Superior temporal gyrus (tissue), 1 donor: ENCODE measurements at regions not wholly inside any gene's neighbourhood (a gene's known extent, or its start where the extent isn't known, plus 50 kb on each side); places are given as distances from the start of the nearest gene placed in this dataset.

Source experiments
- DNase-seq: peaks from one replicate; pipeline ENCODE4 v3.0.0-alpha.2; 2016; ENCODE audit errors: extremely low spot score

DNA sequence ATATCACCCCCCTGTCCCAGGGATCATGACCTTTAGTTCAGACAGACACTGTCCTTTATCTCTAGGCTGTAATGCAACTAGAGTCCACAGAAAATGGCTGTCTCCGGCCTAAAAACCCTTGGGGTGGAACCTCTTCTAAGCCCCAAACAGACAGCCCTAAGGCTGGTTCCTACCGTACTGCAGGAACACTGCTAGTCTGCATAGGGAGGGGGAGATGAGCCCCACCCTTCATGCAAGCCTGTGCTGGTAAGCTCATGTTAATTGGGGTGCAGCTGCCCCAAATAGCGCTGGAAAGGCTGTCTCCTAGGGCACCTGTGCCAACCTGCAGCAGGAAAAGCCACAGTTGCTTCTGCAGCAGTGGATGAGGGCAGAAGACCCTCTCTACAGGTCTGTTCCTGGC, 252.1 kb upstream of the MDFIC2 start:
- no peak for DNase-seq

GRCh38 chr3:70561796-70562195, 249.4 kb upstream of the MDFIC2 start:
- DNase-seq, result no peak

DNA sequence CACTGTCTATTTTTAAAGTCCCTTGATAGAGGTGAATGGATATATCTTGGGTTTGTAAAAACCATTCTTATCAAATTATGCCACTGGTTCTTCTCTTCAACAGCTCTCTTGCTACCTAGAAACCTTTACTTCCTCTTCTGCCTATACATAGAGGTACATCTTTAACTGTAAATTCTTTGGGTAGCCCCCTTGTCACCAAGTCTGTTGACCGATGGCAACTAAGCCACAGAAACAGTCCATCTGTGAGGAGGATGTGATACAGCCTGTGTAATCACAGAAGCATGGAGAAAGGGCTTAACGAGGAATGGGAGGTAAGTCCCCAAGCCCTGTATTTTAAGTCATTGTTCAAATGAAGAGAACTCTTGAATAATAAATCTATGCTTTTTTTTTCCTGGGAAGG, 246.5 kb upstream of the MDFIC2 start:
- DNase-seq, result no peak

- DNase-seq, result no peak
Observed at GRCh38 chr3:70557976-70558375, 245.5 kb upstream of the MDFIC2 start.

DNA sequence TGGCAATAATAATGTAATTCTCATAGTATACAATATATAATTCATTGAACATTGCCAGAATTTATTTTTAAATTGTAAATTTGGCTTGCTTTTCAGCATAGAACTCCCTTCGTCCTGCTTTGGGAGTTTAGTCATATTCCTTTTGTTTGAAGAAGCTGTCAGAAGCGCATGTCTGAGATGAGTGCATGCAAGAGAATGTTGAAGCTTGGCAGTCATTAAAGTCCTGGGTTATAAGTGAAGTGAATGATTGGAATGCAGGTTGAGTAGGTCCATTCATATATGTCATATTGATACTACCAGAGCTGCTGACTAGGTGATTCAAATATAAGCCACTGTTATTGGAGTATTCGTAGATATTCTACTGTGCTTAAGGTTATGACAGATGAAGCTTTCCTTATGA, 243.6 kb upstream of the MDFIC2 start:
- DNase-seq, result no peak

GRCh38 chr3:70554170-70554569, 241.7 kb upstream of the MDFIC2 start:
- no peak for DNase-seq

DNA sequence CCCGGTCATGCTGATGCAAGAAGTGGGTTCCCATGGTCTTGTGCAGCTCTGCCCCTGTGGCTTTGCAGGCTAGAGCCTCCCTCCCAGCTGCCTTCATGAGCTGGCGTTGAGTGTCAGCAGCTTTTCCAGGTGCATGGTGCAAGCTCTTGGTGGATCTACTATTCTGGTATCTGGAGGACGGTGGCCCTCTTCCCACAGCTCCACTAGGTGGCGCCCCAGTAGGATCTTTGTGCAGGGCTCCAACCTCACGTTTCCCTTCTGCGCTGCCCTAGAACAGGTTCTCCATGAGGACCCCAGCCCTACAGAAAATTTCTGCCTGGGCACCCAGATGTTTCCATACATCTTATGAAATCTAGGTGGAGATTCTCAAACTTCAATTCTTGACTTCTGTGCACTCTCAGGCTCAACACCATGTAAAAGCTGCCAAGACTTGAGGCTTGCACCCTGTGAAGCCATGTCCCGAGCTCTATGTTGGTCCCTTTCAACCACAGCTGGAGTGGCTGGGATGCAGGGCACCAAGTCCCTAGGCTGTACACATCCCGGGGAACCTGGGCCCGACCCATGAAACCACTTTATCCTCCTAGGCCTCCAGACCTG, 238.4 kb upstream of the MDFIC2 start:
- no peak for DNase-seq

DNA sequence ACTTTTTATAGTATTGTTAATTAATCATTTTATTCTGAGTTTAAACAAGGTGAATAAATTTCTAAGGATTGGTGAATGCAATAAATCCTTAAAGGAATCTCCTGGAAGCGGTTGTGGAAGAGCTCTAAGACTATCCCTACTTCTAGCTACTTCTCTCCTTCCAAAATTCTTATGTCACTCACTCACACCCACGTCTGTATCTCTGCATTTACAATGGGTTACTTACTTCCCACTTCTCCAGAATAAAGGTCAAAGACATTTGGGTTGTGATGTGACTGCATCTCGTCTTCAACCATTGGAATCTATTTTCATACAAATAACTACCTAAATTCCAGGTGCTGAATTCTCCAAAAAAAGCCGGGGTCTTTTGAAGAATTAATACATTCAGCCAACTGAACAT, 234.2 kb upstream of the MDFIC2 start:
- no peak for DNase-seq

GRCh38 chr3:70543493-70543892, 231.1 kb upstream of the MDFIC2 start:
- DNase-seq, result no peak

GRCh38 chr3:70539908-70540307, 227.5 kb upstream of the MDFIC2 start:
- no peak for DNase-seq

DNA sequence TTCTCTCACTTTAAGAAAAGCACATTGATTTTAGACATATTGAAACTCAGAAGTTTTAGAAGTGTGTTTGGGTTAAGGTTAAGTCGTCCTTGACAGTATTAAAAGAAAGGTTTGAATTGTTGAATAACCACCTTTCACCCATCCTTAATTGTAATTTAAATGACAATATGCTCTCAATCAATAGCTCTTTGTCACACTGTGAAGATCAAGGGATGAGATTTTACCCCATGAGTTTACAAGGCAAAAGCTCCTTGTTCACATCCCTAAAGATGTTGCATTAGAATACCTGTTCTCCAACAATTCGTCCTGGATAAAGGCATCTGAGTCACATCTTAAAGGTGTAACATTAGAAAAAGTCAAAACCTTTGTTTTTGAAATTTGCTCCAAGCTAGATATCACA, 220.4 kb upstream of the MDFIC2 start:
- no peak for DNase-seq

DNA sequence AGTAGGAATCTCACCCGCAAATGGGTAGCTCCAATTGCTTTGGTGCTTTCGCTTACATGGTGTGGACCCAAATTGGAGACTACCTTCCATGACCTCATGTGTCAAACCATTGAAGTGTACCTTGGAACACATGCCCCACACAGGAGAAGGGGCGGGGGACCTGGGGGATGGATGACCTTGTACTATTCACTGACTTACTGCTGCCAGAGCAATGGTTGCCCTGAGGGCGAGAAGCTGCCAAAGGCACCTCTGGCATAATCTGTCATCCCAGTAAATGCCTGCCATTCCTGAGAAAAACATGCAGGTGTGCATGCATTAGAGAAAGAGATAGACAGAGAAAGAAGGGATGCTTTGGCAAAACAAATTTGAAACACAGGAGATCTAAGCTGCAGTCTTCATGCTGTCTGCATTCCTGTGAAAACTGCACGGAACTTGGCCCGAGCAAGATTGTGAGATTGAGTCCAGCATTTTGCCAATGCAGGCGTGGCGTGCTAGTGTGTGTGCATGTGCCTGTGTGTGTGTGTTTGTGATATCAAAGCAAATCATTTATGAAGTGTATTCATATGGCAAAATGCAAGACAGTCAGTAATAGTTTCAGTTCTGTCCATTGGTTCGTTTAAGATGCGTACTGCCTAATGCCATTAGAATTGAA, 219.5 kb upstream of the MDFIC2 start:
- DNase-seq, result no peak

- peak; percentile 77 for DNase-seq
Observed at GRCh38 chr3:70531063-70531657, 218.7 kb upstream of the MDFIC2 start.

DNA sequence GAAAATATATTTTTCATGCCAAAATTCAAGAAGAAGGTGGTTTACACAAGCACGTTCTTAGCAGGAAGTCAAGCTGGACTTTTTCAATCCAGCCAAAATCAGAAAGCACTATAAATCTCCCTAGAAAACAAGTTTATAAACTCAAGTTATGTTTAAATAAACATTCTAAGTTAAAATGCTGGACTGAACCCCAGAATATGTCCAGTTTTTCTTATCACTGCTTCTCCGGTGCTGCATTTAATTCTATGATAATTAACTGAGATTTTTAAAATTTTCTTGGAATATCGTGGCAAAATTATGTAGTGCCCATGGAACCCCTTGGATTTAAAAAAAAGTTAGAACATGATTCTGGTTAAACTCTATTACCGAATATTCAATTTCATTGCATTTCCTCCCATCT, 218.2 kb upstream of the MDFIC2 start:
- no peak for DNase-seq

DNA sequence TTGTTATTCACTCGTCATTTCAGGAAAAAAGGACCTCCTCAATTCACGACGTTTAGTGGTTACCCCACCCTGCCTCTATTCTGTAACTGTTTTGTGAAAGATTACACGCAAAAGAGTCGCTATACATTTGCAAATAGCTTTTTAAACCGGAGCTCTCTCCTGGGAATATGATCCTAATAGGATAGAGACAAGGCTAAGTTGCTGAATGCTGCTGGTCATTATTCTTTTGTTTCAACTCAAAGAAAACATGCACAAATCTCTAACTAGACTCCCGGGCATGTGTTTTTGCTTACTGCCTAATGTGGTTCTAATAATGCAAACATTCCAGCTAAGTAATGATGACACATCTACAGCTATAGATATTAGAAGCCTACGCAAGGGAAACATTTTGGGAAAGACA, 214.6 kb upstream of the MDFIC2 start:
- no peak for DNase-seq

DNA sequence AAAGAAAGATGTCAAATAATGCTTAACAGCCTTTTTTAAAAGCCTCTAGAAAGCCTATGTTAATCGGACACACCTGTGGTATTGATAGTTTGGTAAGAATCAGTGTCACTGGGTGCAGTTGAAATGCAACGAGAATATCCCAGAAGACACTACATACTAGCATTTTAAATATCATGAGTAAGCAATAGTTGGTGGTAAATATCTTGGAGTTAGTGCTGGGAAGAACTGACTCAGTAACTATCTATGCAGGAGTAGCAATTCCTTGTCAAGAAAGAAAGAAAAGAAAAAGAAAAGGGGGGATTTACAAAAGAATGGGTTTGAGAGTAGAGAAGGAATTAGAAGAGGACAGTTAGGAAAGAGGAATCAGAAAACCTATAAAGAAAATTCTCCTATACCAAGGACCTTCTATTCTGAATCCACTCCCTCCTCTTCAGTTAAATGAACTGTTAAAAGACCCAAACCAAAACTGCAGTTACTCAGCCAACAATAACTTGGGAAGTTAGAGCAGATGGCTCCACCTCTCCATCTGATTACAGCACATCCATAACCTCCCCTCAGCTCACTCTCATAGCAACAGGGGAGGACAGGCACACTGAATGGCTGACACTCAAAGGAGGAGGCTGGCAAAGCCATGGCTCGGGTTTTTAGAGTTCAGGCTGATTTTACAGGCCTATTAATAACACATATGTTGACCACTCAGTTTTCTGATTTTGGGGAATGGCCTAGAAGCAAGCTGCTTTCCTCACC, 207.6 kb upstream of the MDFIC2 start:
- DNase-seq, result no peak

- no peak for DNase-seq
Observed at GRCh38 chr3:70519026-70519425, 206.6 kb upstream of the MDFIC2 start.

- DNase-seq, result no peak
Observed at GRCh38 chr3:70518356-70518755, 205.9 kb upstream of the MDFIC2 start.

GRCh38 chr3:70517124-70517890, 204.9 kb upstream of the MDFIC2 start:
- DNase-seq, result no peak

DNA sequence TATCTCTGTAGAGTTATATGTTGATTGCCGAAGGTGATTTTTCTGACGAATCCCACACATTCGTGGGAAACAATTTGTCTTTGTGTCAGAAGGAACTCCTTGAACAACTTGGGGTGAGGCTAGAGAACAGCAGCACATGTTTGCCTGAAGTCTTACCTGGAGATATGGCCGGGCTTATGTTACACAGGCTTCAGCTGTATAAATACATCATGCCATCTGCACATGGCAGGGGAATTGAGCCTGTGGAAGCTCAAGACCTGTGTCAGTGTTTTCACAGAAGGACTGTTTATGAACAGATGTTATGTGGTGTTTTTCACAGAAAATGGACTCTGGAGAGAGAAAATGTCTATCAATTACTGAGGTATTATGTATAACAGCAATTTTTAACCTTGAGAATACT, 203.6 kb upstream of the MDFIC2 start:
- DNase-seq, result no peak

GRCh38 chr3:70507486-70507885, 195.0 kb upstream of the MDFIC2 start:
- no peak for DNase-seq

DNA sequence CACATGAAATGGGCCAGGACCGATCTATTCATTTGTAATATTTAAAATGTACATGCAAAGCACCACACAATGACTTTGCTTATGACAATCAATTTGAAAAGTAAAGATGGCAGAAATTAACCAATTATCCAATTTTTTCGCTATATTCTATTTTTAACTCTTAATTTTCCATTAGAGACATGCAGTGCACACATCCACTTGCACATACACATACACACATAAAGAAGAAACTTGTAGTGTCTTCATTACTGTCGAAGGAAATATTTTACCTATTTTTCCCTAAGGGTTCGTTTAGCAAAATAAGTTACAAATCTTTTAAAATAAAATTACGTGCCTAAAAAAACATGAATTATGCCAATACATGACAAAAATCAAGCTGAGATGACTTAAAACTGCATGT, 194.3 kb upstream of the MDFIC2 start:
- no peak for DNase-seq
